Stimulated activated CD8-positive, alpha-beta memory T cell treated with anti-CD3 and anti-CD28 coated beads, Interleukin-7, amount 100 ng/mL, for 24 hours (primary cell): ENCODE measurements at regions not wholly inside any gene's neighbourhood (a gene's known extent, or its start where the extent isn't known, plus 50 kb on each side); places are given as distances from the start of the nearest gene placed in this dataset.

Experiments used
- DNase-seq: peaks from one replicate; pipeline ENCODE4 v3.0.0-alpha.2; 2020; ENCODE audit warnings: low read depth

DNA sequence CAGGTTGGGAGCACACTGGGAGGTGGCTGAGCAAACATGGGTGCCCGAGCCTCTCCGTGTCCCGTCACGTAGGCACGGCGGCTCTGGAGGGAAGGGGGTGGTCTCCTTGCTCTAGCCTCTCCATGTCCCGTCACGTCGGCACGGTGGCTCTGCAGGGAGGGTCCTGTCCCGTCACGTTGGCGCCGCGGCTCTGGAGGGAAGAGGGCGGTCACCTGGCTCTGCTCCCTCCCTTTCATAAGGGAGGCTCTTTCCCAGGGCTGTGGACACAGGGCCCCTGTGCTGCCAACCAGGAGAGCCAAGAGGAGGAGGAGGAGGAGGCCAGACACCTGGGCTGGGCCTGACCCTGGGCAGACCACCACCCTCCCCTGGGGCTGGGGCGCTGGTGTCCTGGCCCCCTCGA lies 1173.7 kb downstream of the BRD1 start:
- no peak for DNase-seq

DNA sequence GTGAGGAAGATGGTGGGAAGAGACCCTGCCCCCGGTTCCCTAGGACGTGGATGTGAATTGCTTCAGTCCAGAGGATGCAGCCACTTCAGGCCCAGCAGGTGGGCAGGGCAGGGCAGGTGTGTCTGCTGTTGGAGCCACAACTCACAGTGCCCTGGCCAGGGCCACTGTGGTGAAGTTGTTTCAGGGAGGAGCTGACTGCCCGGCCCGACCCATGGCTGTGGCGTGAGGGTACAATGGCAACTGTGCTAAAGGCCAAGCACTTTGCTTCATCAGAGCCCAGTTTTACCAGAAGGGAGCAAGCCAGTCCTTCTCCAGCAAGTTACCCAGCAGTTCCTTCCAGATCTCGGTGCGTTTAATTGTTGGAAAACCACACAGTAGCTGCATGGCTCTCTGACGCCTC lies 1174.4 kb downstream of the BRD1 start:
- no peak for DNase-seq

DNA sequence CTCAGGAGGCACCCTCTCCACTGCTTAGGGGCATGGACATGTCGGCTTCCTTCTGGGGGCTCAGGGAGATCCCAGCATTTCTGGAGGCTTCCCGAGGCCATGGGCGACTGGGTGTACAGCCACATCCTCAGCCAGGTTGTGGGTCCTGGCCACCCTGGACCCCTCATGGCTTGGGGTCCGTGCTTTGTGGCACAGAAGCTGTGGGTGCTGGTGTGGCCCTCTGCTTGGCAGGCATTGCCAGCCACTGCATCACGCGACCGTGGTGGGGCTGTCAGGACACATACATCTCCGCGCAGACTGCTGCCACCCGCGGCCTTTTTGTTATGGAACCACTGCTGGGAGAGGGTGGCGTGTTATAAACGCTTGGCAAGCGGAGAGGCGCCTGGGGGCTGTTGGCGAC lies 1174.9 kb downstream of the BRD1 start:
- no peak for DNase-seq

DNA sequence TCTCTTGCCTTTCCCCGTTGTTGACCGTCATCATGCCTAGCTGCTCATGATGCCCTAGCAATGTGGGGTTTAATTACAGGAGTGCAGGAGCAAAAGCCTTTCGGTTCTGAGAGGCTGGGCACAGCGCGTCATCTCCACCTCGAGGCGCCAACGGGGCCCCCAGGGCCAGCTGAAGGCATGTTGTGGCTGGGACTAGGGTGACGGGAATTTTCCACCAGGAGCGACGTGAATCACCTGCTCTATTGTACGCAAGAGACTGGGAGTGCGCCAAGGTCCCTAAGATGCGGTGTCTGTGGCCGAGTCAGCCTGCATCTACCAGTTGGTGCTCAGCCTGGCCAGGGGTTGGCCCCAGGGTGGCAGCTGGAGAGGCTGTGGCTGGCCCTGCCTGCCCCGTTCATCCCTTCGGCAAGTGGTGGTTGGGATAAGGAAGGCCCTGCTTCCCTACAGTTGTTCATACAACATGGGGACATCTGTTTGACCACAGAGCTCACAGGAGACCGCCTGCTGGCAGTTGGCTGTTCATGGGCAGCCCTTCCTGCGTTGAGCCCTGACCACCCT lies 1175.6 kb downstream of the BRD1 start:
- no peak for DNase-seq

DNA sequence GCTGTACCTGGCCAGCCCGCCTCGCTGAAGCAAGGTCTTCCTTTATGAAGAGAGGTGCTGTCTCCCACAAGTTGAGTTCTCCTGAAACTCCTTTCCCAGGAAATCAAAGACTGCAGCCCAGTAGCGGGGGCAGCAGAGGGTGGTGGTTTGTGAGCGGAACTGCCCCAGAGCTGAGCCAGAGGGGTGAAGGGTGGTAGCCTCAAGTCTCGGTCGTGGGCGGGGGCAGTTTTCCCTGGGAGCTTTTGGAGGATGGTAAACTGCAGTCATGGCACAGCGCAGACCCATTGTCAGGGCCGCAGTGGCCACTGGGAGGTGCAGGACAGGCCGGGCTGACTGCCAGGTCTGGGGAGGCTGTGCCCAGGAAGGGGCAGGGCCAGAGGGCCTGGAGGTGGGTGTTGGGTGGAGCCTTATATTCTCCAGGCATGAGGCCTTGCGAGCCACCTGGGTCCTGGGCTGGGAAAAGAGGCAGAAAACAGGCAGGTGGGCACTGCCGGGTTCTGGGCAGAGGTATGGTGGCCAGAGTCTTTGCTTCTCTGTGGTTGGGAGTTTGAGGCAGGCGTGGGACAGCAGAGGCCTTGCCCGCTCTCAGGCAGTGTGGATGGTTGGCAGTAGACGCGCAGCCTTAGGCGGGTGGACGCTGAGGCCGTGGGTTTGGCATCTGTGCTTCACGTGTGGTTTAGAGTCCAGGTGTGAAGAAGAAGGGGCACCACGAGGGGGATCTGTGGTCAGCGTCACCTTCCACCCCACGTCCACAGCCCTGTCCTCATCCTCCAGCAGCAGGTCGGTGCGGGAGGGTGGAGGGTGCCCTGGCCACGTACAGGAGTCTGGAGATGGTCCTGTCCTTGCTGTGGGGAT lies 1176.4 kb downstream of the BRD1 start:
- no peak for DNase-seq

DNA sequence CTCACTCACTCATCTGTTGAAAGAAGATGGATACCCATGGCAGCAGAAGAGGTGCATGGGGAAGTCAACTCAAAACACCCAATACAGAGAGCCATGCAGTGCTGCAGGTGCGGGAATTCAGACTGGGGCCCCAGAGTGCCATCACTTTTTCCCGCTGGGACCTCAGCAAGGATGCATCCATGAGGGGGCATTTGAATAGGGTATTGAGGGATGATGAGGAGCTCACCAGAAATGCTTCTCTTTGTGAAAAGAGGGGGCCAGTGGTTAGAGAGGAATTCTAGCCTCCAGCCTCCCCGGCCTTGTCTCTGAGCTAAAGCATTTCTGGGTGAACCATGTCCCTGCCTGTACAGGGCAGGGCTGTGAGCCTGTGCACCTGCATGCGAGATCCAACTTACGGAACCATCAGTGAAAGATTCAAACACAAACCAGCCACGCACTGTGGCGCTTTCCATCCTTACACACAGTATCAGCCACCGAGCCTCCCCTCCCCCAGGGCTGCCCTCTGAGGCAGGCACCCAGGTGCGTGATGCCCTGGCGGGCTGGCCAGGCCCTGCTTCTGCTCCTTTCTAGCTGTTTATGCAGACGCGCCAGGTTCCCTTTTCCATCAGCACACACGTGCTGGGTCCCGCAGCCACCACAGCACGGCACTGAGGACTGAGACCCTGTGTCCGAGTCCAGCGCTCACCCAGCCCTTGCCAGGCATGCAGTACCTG lies 1177.2 kb downstream of the BRD1 start:
- DNase-seq = no peak

DNA sequence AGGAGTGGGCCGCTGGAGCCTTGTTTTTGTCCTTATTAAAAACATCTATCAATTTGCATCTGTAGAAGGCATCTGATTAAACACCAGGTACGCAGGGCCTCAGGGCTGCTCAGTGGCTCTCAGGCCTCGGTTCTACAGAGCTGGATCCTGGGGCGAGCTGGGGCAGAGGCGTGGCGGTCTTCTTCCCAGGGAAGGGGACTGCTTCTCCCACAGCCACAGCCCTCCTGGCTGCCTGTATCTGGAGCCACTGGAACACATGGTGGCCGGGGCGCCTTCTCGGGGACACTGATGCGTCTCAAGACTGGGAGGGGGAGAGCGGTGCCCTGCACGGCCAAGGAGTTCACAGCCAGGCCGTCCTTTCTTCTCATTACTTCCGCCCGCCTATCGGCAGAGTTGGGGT lies 1178.2 kb downstream of the BRD1 start:
- no peak for DNase-seq

DNA sequence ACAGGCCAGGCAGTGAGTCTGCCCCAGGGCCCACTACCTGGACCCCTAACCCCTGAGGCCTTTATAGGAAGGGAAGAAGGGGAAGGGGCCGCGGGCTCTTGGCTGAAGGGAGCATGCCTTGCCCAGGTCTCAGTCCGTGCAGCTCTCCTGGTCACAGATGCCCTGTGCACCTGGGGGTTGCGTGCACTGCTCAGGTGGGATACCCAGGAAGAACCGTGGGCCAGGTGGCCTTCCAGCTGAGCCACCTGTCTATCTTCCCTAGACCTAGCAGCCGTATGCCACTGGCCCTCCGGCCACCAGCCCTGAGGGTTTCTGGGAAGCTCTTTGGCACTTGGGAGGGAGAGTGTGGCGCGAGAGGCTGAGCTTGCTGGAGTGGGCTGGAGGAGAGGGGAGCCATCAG lies 1178.6 kb downstream of the BRD1 start:
- DNase-seq = no peak

DNA sequence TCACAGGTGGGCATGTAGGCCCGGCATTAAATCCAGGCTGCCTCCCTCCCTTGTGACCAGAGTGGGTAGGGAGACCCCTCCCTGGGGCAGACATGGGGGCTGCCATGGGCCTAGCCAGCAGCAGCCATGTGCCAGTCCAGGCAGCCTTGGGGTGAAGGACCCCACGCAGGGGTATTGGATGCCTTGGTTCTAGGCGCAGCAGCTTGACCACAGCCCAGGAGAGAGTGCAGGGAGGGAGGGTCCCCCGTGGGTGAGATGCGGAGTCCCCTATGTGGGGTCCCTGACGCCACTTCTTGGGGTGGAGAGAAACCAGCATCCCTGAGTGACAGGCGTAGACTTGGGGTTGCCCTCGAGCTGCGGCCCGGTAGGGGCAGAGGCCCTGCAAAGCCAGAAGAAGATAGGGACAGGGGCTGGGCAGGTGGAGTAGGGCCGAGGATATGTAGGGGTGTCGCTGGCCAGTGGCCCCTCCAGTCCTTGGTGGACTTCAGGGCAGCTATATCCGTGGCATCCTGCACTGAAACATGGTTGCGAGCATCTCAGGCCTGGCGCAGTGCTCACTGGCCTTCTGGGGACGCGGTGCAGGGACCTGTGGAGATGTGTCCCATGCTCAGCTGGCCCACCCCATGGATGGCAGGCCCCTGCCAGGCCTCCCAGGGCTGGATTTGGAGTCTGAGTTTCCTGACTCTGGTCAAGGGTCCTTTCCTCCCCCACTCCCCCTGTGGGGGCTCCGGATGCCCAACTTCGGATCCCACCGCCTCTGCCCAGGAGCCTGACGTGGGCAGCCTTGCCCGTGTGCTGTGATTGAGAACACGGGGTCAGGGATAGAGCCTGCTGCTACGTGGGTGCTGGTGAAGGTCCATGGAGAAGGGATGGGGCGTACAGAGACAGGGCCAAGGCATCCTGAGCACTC lies 1179.8 kb downstream of the BRD1 start:
- no peak for DNase-seq

DNA sequence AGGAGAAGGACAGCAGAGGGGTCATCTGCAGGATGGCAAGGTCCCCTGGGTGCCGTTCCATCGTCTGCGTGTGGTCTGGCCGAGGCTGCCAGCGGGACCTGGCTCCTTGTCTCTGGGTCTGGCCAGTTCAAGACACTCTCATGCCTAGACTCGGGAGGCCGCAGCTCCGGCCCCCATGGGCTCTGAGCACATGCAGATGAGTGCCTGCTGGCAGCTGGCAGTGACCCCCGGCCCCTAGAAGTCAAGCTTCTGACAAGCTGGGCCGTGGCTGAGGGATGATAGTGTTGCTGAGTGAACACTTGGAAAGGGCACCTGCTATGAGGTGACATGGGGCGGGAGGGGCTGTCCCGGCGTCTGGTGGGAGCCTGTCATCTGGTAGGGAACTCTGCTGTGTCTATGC lies 1180.6 kb downstream of the BRD1 start:
- no peak for DNase-seq

DNA sequence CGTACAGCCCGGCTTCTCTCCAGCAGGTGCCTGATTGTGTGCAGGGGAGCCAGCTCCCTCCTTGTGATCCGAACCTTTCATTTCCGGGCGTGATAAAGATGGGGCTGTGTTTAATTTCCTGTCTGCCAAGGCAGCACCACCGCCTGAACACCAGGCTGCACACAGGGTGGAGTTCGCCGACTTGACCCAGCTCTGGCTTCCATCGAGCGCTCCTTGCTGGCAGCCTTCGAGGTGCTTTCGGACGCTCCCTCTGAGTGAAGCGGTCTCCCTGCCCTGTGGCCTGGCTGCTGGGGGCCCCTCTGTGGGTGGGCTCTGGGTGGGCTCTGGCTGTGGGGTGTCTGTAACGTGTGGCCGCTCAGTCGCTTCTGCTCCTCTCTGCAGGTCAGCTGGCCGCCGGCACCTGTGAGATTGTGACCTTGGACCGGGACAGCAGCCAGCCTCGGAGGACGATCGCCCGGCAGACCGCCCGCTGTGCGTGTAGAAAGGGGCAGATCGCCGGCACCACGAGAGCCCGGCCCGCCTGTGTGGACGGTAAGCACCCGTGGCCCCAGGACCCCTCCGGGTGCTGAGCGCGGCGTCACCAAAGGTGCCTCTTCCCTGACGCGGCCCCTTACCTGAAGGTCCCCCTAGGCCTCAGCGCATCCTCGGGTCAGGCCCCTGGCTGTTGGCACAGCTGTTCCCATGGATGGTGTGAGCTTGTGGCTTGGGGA lies 1181.3 kb downstream of the BRD1 start:
- DNase-seq = no peak

DNA sequence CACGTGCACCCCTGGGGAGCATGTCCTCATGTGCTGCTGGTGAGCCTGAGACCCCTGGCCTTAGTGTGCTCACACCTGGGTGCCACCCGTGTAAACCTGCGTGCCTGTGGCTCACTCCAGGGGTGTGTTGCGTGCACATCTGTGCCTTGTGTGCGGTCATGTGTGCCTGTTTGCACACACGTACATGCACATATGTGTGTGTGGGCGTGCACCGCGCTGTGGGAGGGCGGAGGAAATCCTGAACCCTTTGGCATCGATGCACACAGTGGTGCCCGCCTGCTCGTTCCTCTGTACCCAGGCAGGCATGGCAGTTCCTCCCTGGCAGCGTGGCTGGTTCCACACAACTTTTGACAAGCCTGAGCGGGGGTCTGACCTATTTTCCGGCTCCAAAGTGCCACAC lies 1181.9 kb downstream of the BRD1 start:
- no peak for DNase-seq

DNA sequence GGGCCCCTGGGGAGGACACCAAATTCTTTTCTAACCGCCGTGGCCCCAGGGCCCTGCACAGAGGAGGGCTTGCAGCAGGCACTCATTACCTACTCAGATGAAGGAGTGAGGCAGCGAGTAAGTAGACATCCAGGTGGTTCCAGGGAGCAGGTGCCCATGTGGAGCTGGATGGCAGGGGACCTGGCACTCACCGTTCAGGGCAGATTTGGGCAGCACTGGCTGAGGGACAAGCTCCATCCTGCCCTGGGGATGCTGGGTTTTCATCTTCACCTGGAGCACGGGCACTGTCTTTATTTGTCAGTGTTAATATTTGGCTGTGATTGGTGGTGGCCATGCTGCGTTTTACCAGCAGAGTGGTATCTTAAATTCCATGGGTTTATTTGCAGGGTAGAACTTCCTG lies 1182.7 kb downstream of the BRD1 start:
- DNase-seq = no peak

DNA sequence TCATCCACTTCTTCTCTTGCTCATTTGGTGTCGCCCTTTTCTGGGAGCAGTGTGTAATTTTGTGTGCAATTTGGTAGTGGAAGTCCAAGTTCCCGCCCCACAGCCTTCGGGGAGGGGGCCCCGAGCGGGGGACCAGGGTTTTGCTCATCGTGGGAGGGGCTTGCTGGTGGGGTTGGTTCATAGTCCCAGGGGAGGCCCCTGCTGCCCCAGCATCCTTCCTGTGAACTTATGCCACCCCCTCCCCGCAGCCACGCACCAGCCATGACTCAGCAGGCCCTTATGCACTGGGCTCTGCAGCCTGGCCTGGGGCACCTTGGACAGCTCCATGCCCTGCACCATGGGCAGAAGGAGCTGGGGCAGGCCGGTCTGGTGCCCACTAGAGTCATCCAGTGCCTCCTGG lies 1183.6 kb downstream of the BRD1 start:
- no peak for DNase-seq

DNA sequence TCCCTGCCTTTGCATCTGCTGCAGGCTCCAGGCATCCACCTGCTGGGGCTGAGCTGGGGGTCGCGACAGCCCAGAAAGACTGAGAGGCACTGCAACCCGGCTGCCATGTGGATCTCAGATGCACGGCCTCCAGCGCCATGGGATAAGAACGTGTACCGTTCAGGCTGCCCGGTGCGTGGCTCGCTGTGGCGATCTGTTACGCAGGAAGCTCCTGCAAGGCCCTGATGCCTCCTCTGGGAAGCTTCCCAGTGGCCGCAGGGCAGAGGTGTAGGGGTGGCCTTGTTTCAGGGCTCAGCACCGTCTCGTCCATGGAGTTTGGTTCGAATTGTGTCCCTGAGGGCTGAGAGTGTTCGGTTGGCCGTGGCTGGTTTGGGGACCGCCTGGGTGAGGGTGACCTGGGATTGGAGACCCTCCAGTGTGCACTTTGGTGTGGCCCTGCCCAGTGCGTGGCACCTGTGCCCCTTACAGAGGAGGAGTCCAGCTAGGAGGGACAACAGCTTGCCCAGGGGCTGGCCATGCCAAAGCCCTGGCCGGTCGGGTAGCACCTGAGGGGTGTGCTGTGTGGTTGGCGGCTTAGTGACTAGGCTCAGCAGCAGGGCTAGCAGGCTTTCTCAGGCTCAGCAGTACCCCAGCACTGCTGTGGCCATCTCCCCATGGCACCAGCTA lies 1184.5 kb downstream of the BRD1 start:
- DNase-seq = no peak

DNA sequence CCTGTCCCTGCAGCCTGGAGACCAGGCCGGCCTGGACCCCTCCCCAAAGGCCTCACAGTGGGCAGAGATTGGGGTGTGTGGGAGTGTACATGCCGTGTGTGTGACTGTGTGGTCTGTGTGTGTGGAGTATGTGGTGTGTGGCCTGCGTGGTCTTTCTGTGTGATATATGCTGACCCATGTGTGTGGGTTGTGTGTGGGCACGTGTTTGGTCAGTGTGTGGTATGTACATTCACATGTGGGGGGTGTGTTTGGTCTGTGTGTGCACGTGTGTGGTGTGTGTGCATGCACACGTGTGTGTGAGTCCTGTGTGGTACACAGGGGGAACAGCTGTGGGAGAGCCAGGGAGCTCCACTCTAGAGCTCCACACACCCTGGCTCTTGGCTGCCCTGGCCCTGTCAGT lies 1185.1 kb downstream of the BRD1 start:
- no peak for DNase-seq

DNA sequence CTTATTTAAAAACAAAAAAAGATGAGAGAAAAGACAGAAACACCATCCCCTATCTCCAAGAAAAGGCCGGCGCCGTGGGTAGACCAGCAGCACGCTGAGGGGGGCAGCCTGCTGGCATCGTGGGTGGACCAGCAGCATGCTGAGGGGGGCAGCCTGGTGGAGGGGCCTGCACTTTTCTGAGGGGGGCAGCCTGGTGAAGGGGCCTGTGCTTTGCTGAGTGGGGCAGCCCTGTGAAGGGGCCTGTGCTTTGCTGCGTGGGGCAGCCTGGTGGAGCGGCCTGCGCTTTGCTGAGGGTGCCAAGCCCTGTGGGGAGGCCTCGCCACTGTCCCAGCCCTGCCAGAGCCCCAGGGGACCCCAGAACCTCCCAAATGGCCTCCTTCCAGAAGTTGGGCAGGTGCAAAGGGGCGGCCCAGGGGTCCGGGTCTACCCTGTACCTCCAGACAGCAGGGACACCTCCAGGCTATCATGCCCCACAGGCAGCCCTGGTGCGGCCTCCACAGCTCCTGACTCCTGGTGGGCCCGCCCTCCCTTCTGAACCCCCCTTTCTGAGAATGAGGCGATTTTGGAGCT lies 1185.7 kb downstream of the BRD1 start:
- DNase-seq = no peak

DNA sequence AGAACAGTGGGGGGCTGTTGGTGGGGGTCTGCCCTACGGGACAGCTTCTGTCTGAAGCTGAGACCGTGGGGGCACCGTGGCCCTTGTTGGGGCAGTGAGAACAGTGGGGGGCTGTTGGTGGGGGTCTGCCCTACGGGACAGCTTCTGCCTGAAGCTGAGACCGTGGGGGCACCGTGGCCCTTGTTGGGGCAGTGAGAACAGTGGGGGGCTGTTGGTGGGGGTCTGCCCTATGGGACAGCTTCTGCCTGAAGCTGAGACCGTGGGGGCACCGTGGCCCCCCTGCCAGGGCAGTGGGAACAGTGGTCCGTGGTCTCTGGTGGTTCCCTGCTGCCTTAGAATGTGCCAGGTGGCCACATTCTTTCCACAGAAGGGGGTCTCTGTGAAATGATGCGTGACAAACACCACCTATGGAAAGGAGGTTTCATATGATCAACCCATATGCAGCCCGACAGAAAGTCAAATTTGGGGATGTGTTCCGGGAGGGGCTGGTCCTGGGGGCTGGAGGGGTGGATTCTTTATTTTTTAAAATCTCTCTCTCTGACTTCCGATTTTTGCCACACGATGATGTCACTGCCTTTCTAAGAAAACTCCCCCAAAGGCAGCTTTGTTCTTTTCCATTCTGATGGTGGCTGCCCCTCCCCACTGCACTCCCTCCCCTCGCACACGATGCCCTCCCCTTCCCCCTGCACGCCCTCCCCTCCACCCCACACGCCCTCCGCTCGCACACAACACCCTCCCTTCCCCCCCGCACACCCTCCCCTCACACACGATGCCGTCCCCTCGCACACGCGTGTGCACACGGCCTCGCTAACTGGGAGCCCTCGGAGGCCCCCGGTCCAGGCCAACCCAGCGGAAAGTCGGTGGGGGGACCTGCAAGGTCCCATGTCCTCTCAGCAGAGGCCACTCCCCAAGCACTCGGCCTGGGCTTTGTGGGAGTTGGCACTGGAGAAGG lies 1186.5 kb downstream of the BRD1 start:
- DNase-seq = no peak

DNA sequence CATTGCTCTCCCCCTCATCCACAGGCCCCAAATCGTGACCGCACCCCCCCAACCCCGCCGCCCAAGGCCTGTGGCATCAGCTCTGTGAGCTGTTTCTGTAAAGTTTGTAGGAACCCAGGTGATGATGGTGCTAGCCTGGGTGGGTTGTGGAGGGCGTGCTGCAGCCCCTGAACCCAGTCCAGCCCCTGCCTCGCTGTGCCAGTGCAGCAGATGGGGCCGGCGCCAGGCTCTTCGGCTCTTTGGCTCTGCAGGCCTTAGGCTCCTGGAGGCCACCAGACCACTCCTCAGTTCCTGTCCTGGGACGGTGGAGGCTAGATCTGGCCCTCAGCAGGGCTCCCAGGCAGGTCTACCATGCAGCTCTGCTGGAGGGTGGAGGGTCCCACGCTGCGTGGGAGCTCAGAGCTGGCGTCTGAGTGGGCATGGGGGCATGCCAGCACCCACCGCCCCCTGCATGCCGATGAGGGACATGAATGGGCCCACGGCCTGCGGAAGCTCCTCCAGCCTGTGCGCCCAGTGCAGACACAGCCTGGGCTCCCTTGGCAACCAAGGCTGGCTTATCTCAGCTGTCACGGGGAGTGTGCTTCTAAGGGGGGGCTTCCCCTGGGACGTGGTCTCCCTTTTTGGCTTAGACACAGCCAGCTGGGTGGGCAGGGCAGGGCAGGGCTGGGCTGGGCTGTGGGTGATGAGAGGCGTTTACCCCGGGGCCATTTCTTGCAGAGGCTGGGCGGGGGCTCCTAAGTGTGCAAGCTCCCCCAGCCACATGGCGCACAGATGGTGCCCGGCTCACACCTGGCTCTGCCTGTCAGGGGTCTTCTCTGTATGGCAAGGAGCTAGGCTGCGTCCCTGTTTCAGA lies 1187.6 kb downstream of the BRD1 start:
- no peak for DNase-seq
